Duodenal mucosa (tissue), 2 donors: ENCODE measurements at regions not wholly inside any gene's neighbourhood (a gene's known extent, or its start where the extent isn't known, plus 50 kb on each side); places are given as distances from the start of the nearest gene placed in this dataset.

Experiments used
- H3K27ac ChIP-seq: one replicate; pipeline ENCODE4 v1.7.0; 2013; ENCODE audit warnings: low read depth, low read length
- H3K27me3 ChIP-seq, 2 donors: one replicate each; pipeline ENCODE4 v1.7.0; 2013; ENCODE audit warnings: low read length in 2 of 2, control low read depth in 1 of 2; ENCODE audit not compliant: insufficient read depth in 2 of 2, control insufficient read depth in 1 of 2
- H3K36me3 ChIP-seq, 2 donors: one replicate each; pipeline ENCODE4 v1.7.0; 2013; ENCODE audit warnings: low read length in 2 of 2, control low read depth in 1 of 2; ENCODE audit not compliant: insufficient read depth in 2 of 2, control insufficient read depth in 1 of 2
- H3K4me1 ChIP-seq, 2 donors: one replicate each; pipeline ENCODE4 v1.7.0; 2013; ENCODE audit warnings: low read length in 2 of 2, control low read depth in 1 of 2; ENCODE audit not compliant: insufficient read depth in 2 of 2, control insufficient read depth in 1 of 2
- H3K4me3 ChIP-seq, 2 donors: one replicate each; pipeline ENCODE4 v1.7.0; 2013; ENCODE audit warnings: low read length in 2 of 2, low read depth in 1 of 2
- H3K9ac ChIP-seq, 2 donors: one replicate each; pipeline ENCODE4 v1.7.0; 2013; ENCODE audit warnings: low read length in 2 of 2, low read depth in 1 of 2
- H3K9me3 ChIP-seq, 2 donors: one replicate each; pipeline ENCODE4 v1.7.0; 2013; ENCODE audit warnings: low read length in 2 of 2, control low read depth in 1 of 2; ENCODE audit not compliant: control insufficient read depth in 1 of 2

- no peak overlapping the region for H3K9ac ChIP-seq
- H3K4me1 ChIP-seq: no peaks in the 10 kb centered on the region
- peaks cover under 1 to 2% of the 10 kb centered on the region in 2 donors for H3K9me3 ChIP-seq
- H3K27ac ChIP-seq: no peak overlapping the region
- H3K36me3 ChIP-seq: no peaks in the 10 kb centered on the region
- H3K27me3 ChIP-seq: no peaks in the 10 kb centered on the region
- no peak overlapping the region for H3K4me3 ChIP-seq
Measured at GRCh38 chr1:173113015-173113741, 62.4 kb upstream of the TNFSF18 start.

- peaks cover 5% of the 10 kb centered on the region in 2 donors for H3K9me3 ChIP-seq
- H3K27ac ChIP-seq: no peak overlapping the region
- H3K27me3 ChIP-seq: no peaks in the 10 kb centered on the region
- H3K9ac ChIP-seq: no peak overlapping the region
- H3K4me1 ChIP-seq: no peaks in the 10 kb centered on the region
- H3K4me3 ChIP-seq: no peak overlapping the region
- H3K36me3 ChIP-seq: no peaks in the 10 kb centered on the region
Measured at GRCh38 chr1:173112129-173112528, 61.4 kb upstream of the TNFSF18 start.

GRCh38 chr1:173107696-173108095 lies 57.0 kb upstream of the TNFSF18 start:
- Histone ChIP-seq H3K4me1 (no peaks in the 10 kb centered on the region), H3K36me3 (no peaks in the 10 kb centered on the region)

GRCh38 chr1:173103006-173103405 lies 52.3 kb upstream of the TNFSF18 start:
- Histone ChIP-seq H3K4me3 (no peak overlapping the region), H3K9ac (no peak overlapping the region), H3K4me1 (no peaks in the 10 kb centered on the region), H3K27me3 (no peaks in the 10 kb centered on the region), H3K36me3 (no peaks in the 10 kb centered on the region), H3K9me3 (peaks cover 15 to 16% of the 10 kb centered on the region in 2 donors), H3K27ac (no peak overlapping the region)

More at GRCh38 chr1:173107696-173108095, 57.0 kb upstream of the TNFSF18 start:
- peaks cover 16 to 18% of the 10 kb centered on the region in 2 donors for H3K9me3 ChIP-seq
- H3K4me3 ChIP-seq: no peak overlapping the region
- H3K27ac ChIP-seq: no peak overlapping the region
- H3K27me3 ChIP-seq: no peaks in the 10 kb centered on the region
- no peak overlapping the region for H3K9ac ChIP-seq

GRCh38 chr1:173101589-173101988 lies 50.8 kb upstream of the TNFSF18 start:
- H3K9me3 ChIP-seq: peaks cover 12 to 14% of the 10 kb centered on the region in 2 donors
- no peaks in the 10 kb centered on the region for H3K27me3 ChIP-seq
- H3K27ac ChIP-seq: no peak overlapping the region
- H3K4me3 ChIP-seq: no peak overlapping the region
- H3K36me3 ChIP-seq: no peaks in the 10 kb centered on the region
- no peaks in the 10 kb centered on the region for H3K4me1 ChIP-seq
- H3K9ac ChIP-seq: no peak overlapping the region

- H3K27ac ChIP-seq: no peak overlapping the region
- peaks cover 12 to 14% of the 10 kb centered on the region in 2 donors for H3K9me3 ChIP-seq
- no peaks in the 10 kb centered on the region for H3K36me3 ChIP-seq
- no peak overlapping the region for H3K4me3 ChIP-seq
- no peaks in the 10 kb centered on the region for H3K27me3 ChIP-seq
- no peaks in the 10 kb centered on the region for H3K4me1 ChIP-seq
- H3K9ac ChIP-seq: no peak overlapping the region
Measured at GRCh38 chr1:173100476-173101107, 49.9 kb upstream of the TNFSF18 start.
